ENCODE measurements at regions not wholly inside any gene's neighbourhood (a gene's known extent, or its start where the extent isn't known, plus 50 kb on each side); places are given as distances from the start of the nearest gene placed in this dataset.

GRCh38 chr10:108791794-108792474 lies 1131.4 kb downstream of the XPNPEP1 start:
- TF ChIP-seq CTCF (conservative IDR thresholded peaks at IDR 0.05; ENCODE audit: low read length): no peak
- TF ChIP-seq EZH2phosphoT487 (IDR thresholded peaks at IDR 0.05; ENCODE audit: borderline replicate concordance, low read depth, low read length): no peak

Measured in OCI-LY7 (cell line).